Liver (tissue), 8 donors: ENCODE measurements at regions not wholly inside any gene's neighbourhood (a gene's known extent, or its start where the extent isn't known, plus 50 kb on each side); places are given as distances from the start of the nearest gene placed in this dataset.

Experiments used
- DNase-seq: peaks from one replicate; pipeline ENCODE4 v3.0.0-alpha.2; 2017; ENCODE audit warnings: low spot score
- H3K27ac ChIP-seq, 2 donors: one replicate each; pipeline ENCODE4 v1.7.0; 2013; ENCODE audit warnings: inconsistent platforms in 2 of 2, low read length in 2 of 2, control low read depth in 1 of 2, low read depth in 1 of 2, mild to moderate bottlenecking in 1 of 2
- H3K27me3 ChIP-seq, 4 donors: one replicate each; pipeline versions ENCODE4 v1.6.1 to v1.7.0; 2013; ENCODE audit warnings: low read length in 3 of 4, inconsistent platforms in 1 of 4, mild to moderate bottlenecking in 1 of 4, moderate library complexity in 1 of 4; ENCODE audit not compliant: control insufficient read depth in 4 of 4, insufficient read depth in 4 of 4
- H3K36me3 ChIP-seq, 4 donors: one replicate each; pipeline versions ENCODE4 v1.6.1 to v1.7.0; 2013; ENCODE audit warnings: low read length in 3 of 4, mild to moderate bottlenecking in 3 of 4, low read depth in 1 of 4, moderate library complexity in 1 of 4; ENCODE audit not compliant: control insufficient read depth in 4 of 4, insufficient read depth in 3 of 4
- H3K4me1 ChIP-seq, 4 donors: one replicate each; pipeline versions ENCODE4 v1.6.1 to v1.7.0; 2013; ENCODE audit warnings: low read length in 3 of 4, mild to moderate bottlenecking in 3 of 4, moderate library complexity in 1 of 4; ENCODE audit not compliant: control insufficient read depth in 4 of 4, insufficient read depth in 4 of 4
- H3K4me3 ChIP-seq, 3 donors: one replicate each; pipeline versions ENCODE4 v1.6.1 to v1.7.0; 2013; ENCODE audit warnings: low read length in 3 of 3, control low read depth in 1 of 3, low read depth in 1 of 3, mild to moderate bottlenecking in 1 of 3
- H3K9ac ChIP-seq, 2 donors: one replicate each; pipeline ENCODE4 v1.7.0; 2013; ENCODE audit warnings: low read length in 2 of 2, mild to moderate bottlenecking in 2 of 2, moderate library complexity in 2 of 2, control low read depth in 1 of 2, low read depth in 1 of 2
- H3K9me3 ChIP-seq, 4 donors: one replicate each; pipeline versions ENCODE4 v1.6.1 to v1.7.0; 2013; ENCODE audit warnings: low read length in 3 of 4; ENCODE audit not compliant: control insufficient read depth in 4 of 4
- EGR1 ChIP-seq, 2 donors: IDR thresholded peaks; 2 replicates each; pipeline ENCODE4 v1.6.1; 2016 to 2018; ENCODE audit warnings: antibody characterized with exemption in 2 of 2, low read depth in 2 of 2
- FOXA1 ChIP-seq: IDR thresholded peaks from 2 replicates; pipeline ENCODE4 v1.6.1; 2016; ENCODE audit warnings: antibody characterized with exemption
- GABPA ChIP-seq, 2 donors: IDR thresholded peaks in 1 of 2; conservative IDR thresholded peaks in 1 of 2; 2 replicates each; pipeline ENCODE4 v1.6.1; 2016; ENCODE audit warnings: antibody characterized with exemption in 2 of 2, mild to moderate bottlenecking in 1 of 2, moderate library complexity in 1 of 2
- HNF4A ChIP-seq, 2 donors: conservative IDR thresholded peaks; 2 replicates each; pipeline ENCODE4 v1.6.1; 2016; ENCODE audit warnings: antibody characterized with exemption in 2 of 2, mild to moderate bottlenecking in 2 of 2
- RAD21 ChIP-seq, 2 donors: IDR thresholded peaks; 2 replicates each; pipeline ENCODE4 v1.6.1; 2016; ENCODE audit warnings: antibody characterized with exemption in 2 of 2, mild to moderate bottlenecking in 2 of 2
- SP1 ChIP-seq: IDR thresholded peaks from 2 replicates; pipeline ENCODE4 v1.6.1; 2018; ENCODE audit warnings: antibody characterized with exemption, mild to moderate bottlenecking
- TAF1 ChIP-seq: conservative IDR thresholded peaks from 2 replicates; pipeline ENCODE4 v1.6.1; 2016; ENCODE audit warnings: antibody characterized with exemption, mild to moderate bottlenecking
- YY1 ChIP-seq: IDR thresholded peaks from 2 replicates; pipeline ENCODE4 v1.6.1; 2016; ENCODE audit warnings: antibody characterized with exemption, mild to moderate bottlenecking
- WGBS: extraction: QIAGEN DNeasy Blood & Tissue Kit; methylation state at CpG from one replicate; pipeline ENCODE4 v1.1.7; 2013; 5-methylcytosine and 5-hydroxymethylcytosine counted together
- TF ChIP-seq, protein P1 (sequence below): fragments of 150-350 bp; IDR thresholded peaks from 2 replicates; pipeline ENCODE4 v1.5.1; 2017; ENCODE audit warnings: improper control_type of control experiment, low read depth, low read length; ENCODE audit not compliant: missing input control
- TF ChIP-seq, protein P2 (sequence below): IDR thresholded peaks from 2 replicates; pipeline ENCODE4 v1.6.1; 2016; ENCODE audit warnings: antibody characterized with exemption
- TF ChIP-seq, protein P3 (sequence below): IDR thresholded peaks from 2 replicates; pipeline ENCODE4 v1.6.1; 2016; ENCODE audit warnings: antibody characterized with exemption, mild to moderate bottlenecking
- donor health status: healthy.
- donor health status: healthy.
- donor health status: healthy.
- donor health status: healthy.
- donor health status: healthy.

- TF ChIP-seq, protein P1, sequence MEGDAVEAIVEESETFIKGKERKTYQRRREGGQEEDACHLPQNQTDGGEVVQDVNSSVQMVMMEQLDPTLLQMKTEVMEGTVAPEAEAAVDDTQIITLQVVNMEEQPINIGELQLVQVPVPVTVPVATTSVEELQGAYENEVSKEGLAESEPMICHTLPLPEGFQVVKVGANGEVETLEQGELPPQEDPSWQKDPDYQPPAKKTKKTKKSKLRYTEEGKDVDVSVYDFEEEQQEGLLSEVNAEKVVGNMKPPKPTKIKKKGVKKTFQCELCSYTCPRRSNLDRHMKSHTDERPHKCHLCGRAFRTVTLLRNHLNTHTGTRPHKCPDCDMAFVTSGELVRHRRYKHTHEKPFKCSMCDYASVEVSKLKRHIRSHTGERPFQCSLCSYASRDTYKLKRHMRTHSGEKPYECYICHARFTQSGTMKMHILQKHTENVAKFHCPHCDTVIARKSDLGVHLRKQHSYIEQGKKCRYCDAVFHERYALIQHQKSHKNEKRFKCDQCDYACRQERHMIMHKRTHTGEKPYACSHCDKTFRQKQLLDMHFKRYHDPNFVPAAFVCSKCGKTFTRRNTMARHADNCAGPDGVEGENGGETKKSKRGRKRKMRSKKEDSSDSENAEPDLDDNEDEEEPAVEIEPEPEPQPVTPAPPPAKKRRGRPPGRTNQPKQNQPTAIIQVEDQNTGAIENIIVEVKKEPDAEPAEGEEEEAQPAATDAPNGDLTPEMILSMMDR = no peak
- no peak for TF ChIP-seq GABPA (IDR thresholded peaks at IDR 0.05 in 1 of 2, conservative IDR thresholded peaks at IDR 0.05 in 1 of 2)
- TF ChIP-seq HNF4A (conservative IDR thresholded peaks at IDR 0.05) = no peak
These were observed 155.9 kb downstream of the AASDH start (continued) for GRCh38 chr4:56231410-56231809.

GRCh38 chr4:56229947-56230346 lies 157.3 kb downstream of the AASDH start:
- Histone ChIP-seq H3K27me3 (peaks cover 0 to 3% (median 0%) of the 10 kb centered on the region in 4 donors), H3K9me3 (peaks cover 0 to 3% (median under 1%) of the 10 kb centered on the region in 4 donors), H3K36me3 (no peaks in the 10 kb centered on the region), H3K9ac (no peak overlapping the region), H3K4me3 (no peak overlapping the region), H3K27ac (no peak overlapping the region), H3K4me1 (no peaks in the 10 kb centered on the region)
- no peak for DNase-seq
- WGBS = 3% methylated on average over 1 of the region's 1 CpG
- TF ChIP-seq, protein P2, sequence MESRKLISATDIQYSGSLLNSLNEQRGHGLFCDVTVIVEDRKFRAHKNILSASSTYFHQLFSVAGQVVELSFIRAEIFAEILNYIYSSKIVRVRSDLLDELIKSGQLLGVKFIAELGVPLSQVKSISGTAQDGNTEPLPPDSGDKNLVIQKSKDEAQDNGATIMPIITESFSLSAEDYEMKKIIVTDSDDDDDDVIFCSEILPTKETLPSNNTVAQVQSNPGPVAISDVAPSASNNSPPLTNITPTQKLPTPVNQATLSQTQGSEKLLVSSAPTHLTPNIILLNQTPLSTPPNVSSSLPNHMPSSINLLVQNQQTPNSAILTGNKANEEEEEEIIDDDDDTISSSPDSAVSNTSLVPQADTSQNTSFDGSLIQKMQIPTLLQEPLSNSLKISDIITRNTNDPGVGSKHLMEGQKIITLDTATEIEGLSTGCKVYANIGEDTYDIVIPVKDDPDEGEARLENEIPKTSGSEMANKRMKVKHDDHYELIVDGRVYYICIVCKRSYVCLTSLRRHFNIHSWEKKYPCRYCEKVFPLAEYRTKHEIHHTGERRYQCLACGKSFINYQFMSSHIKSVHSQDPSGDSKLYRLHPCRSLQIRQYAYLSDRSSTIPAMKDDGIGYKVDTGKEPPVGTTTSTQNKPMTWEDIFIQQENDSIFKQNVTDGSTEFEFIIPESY = no peak
- TF ChIP-seq GABPA (IDR thresholded peaks at IDR 0.05 in 1 of 2, conservative IDR thresholded peaks at IDR 0.05 in 1 of 2) (no peak), HNF4A (conservative IDR thresholded peaks at IDR 0.05) (no peak), EGR1 (IDR thresholded peaks at IDR 0.05; ENCODE audit: low read depth in 2 of 2) (no peak), FOXA1 (no peak), SP1 (no peak), RAD21 (IDR thresholded peaks at IDR 0.05) (no peak), YY1 (no peak)

GRCh38 chr4:56227301-56227835 lies 159.9 kb downstream of the AASDH start:
- Histone ChIP-seq H3K36me3 (no peaks in the 10 kb centered on the region), H3K4me1 (no peaks in the 10 kb centered on the region), H3K4me3 (no peak overlapping the region), H3K27me3 (peaks cover 0 to 3% (median 0%) of the 10 kb centered on the region in 4 donors), H3K9ac (no peak overlapping the region), H3K27ac (no peak overlapping the region), H3K9me3 (peaks cover 0 to 3% (median under 1%) of the 10 kb centered on the region in 4 donors)
- no peak for TF ChIP-seq GABPA (IDR thresholded peaks at IDR 0.05 in 1 of 2, conservative IDR thresholded peaks at IDR 0.05 in 1 of 2)
- TF ChIP-seq RAD21 (IDR thresholded peaks at IDR 0.05) = no peak
- TF ChIP-seq TAF1 = no peak
- TF ChIP-seq SP1 = no peak
- WGBS = 86% methylated on average over 6 of the region's 6 CpGs
- no peak for DNase-seq

GRCh38 chr4:56226579-56226978 lies 160.7 kb downstream of the AASDH start:
- Histone ChIP-seq H3K36me3 (no peaks in the 10 kb centered on the region), H3K4me3 (no peak overlapping the region), H3K9me3 (peaks cover 0 to 3% (median under 1%) of the 10 kb centered on the region in 4 donors), H3K27ac (no peak overlapping the region), H3K4me1 (no peaks in the 10 kb centered on the region), H3K9ac (no peak overlapping the region), H3K27me3 (peaks cover 0 to 3% (median 0%) of the 10 kb centered on the region in 4 donors)
- TF ChIP-seq, protein P3, sequence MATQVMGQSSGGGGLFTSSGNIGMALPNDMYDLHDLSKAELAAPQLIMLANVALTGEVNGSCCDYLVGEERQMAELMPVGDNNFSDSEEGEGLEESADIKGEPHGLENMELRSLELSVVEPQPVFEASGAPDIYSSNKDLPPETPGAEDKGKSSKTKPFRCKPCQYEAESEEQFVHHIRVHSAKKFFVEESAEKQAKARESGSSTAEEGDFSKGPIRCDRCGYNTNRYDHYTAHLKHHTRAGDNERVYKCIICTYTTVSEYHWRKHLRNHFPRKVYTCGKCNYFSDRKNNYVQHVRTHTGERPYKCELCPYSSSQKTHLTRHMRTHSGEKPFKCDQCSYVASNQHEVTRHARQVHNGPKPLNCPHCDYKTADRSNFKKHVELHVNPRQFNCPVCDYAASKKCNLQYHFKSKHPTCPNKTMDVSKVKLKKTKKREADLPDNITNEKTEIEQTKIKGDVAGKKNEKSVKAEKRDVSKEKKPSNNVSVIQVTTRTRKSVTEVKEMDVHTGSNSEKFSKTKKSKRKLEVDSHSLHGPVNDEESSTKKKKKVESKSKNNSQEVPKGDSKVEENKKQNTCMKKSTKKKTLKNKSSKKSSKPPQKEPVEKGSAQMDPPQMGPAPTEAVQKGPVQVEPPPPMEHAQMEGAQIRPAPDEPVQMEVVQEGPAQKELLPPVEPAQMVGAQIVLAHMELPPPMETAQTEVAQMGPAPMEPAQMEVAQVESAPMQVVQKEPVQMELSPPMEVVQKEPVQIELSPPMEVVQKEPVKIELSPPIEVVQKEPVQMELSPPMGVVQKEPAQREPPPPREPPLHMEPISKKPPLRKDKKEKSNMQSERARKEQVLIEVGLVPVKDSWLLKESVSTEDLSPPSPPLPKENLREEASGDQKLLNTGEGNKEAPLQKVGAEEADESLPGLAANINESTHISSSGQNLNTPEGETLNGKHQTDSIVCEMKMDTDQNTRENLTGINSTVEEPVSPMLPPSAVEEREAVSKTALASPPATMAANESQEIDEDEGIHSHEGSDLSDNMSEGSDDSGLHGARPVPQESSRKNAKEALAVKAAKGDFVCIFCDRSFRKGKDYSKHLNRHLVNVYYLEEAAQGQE = no peak
- no peak for DNase-seq
- WGBS = 80% methylated on average over 2 of the region's 2 CpGs
